ENCODE measurements at regions not wholly inside any gene's neighbourhood (a gene's known extent, or its start where the extent isn't known, plus 50 kb on each side); places are given as distances from the start of the nearest gene placed in this dataset.

DNA sequence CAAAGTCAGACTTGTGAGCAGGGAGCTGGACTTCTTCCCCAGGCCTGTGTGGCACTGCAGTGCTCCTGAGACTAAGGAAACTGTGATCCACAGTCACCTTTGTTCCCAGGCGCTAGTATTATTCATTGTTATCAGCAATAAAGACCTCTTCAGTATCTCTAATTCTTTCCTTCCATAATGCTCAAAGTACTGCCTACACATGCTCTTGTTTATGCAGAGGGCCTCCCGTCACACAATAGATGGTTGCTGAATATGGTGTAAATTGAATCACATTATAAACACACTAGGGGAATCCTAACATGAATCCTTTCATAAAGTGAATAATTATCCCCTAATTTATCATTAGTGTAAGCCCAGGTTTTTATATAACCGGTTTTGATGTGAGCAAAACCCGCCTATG lies 493.3 kb downstream of the BUD13 start:
- Mint-ChIP-seq H3K27me3 (ENCODE audit: low read depth in 3 of 3) (peaks cover 0 to 13% (median 11%) of the 10 kb centered on the region in 3 donors), H3K9me3 (peaks cover 0 to 2% (median 0%) of the 10 kb centered on the region in 7 donors), H3K36me3 (no peaks in the 10 kb centered on the region), H3K4me1 (no peaks in the 10 kb centered on the region), H3K27ac (no peak overlapping the region), H3K4me3 (no peak overlapping the region)
- H4K20me1 ChIP-seq (ENCODE audit: insufficient read depth, low read length), result no peaks in the 10 kb centered on the region
- no peak overlapping the region for H3K4me2 ChIP-seq (replicated peaks; ENCODE audit: extremely low read depth, low read length, poor library complexity, severe bottlenecking)
- H2AFZ ChIP-seq (ENCODE audit: insufficient read depth, low read depth, low read length, poor library complexity, severe bottlenecking), result no peak overlapping the region
- H3K27me3 ChIP-seq (ENCODE audit: control insufficient read depth in 2 of 2, insufficient read depth in 2 of 2, low read length in 2 of 2), result no peaks in the 10 kb centered on the region
- H3K27ac ChIP-seq (ENCODE audit: low read depth in 1 of 2, low read length in 2 of 2), result no peak overlapping the region
- no peaks in the 10 kb centered on the region for H3K79me2 ChIP-seq (ENCODE audit: insufficient read depth, low read length)
- no peak overlapping the region for H3K9ac ChIP-seq (ENCODE audit: insufficient read depth, low read length, poor library complexity, severe bottlenecking)
- H3K36me3 ChIP-seq (replicated peaks in 1 of 2; ENCODE audit: control insufficient read depth in 1 of 2, insufficient read depth in 2 of 2, low read length in 2 of 2), result no peaks in the 10 kb centered on the region
- H3K4me3 ChIP-seq (replicated peaks in 1 of 3; ENCODE audit: low read depth in 2 of 3, low read length in 3 of 3), result no peak overlapping the region
- peaks cover 0 to 5% of the 10 kb centered on the region in 2 donors for H3K4me1 ChIP-seq (ENCODE audit: control insufficient read depth in 1 of 2, insufficient read depth in 2 of 2, low read length in 2 of 2)
- intact Hi-C loops (cut with micrococcal nuclease), result no loop called here
- no peak for DNase-seq
- 100% methylated on average over 1 of the region's 4 CpGs for WGBS (ENCODE audit: insufficient coverage)
- TF ChIP-seq CTCF (IDR thresholded peaks at IDR 0.05), result no peak
- H3K9me3 ChIP-seq (replicated peaks in 1 of 2; ENCODE audit: control insufficient read depth in 1 of 2, insufficient read depth in 1 of 2, low read length in 2 of 2), result no peaks in the 10 kb centered on the region

GRCh38 chr11:116278076-116278475 lies 494.7 kb downstream of the BUD13 start:
- no peaks in the 10 kb centered on the region for H4K20me1 ChIP-seq (ENCODE audit: insufficient read depth, low read length)
- Mint-ChIP-seq H3K4me3 (no peak overlapping the region), H3K27ac (no peak overlapping the region), H3K36me3 (no peaks in the 10 kb centered on the region), H3K4me1 (no peaks in the 10 kb centered on the region), H3K27me3 (ENCODE audit: low read depth in 3 of 3) (peaks cover 1 to 15% (median 13%) of the 10 kb centered on the region in 3 donors), H3K9me3 (peaks cover 0 to 2% (median 0%) of the 10 kb centered on the region in 7 donors)
- H3K36me3 ChIP-seq (replicated peaks in 1 of 2; ENCODE audit: control insufficient read depth in 1 of 2, insufficient read depth in 2 of 2, low read length in 2 of 2), result no peaks in the 10 kb centered on the region
- no peak overlapping the region for H2AFZ ChIP-seq (ENCODE audit: insufficient read depth, low read depth, low read length, poor library complexity, severe bottlenecking)
- H3K4me1 ChIP-seq (ENCODE audit: control insufficient read depth in 1 of 2, insufficient read depth in 2 of 2, low read length in 2 of 2), result peaks cover 0 to 5% of the 10 kb centered on the region in 2 donors
- DNase-seq, result no peak
- H3K79me2 ChIP-seq (ENCODE audit: insufficient read depth, low read length), result no peaks in the 10 kb centered on the region
- no peaks in the 10 kb centered on the region for H3K27me3 ChIP-seq (ENCODE audit: control insufficient read depth in 2 of 2, insufficient read depth in 2 of 2, low read length in 2 of 2)
- no peak overlapping the region for H3K9ac ChIP-seq (ENCODE audit: insufficient read depth, low read length, poor library complexity, severe bottlenecking)
- H3K4me2 ChIP-seq (replicated peaks; ENCODE audit: extremely low read depth, low read length, poor library complexity, severe bottlenecking), result no peak overlapping the region
- intact Hi-C loops (cut with micrococcal nuclease), result no loop called here
- H3K9me3 ChIP-seq (replicated peaks in 1 of 2; ENCODE audit: control insufficient read depth in 1 of 2, insufficient read depth in 1 of 2, low read length in 2 of 2), result no peaks in the 10 kb centered on the region
- 94% methylated on average over 4 of the region's 4 CpGs for WGBS (ENCODE audit: insufficient coverage)
- H3K4me3 ChIP-seq (replicated peaks in 1 of 3; ENCODE audit: low read depth in 2 of 3, low read length in 3 of 3), result no peak overlapping the region
- no peak overlapping the region for H3K27ac ChIP-seq (ENCODE audit: low read depth in 1 of 2, low read length in 2 of 2)
- TF ChIP-seq CTCF (IDR thresholded peaks at IDR 0.05), result no peak

All from CD14-positive monocyte (primary cell).